OCI-LY7 (cell line): ENCODE measurements at regions not wholly inside any gene's neighbourhood (a gene's known extent, or its start where the extent isn't known, plus 50 kb on each side); places are given as distances from the start of the nearest gene placed in this dataset.

ENCODE experiments used
- CTCF ChIP-seq: fragments of 200-600 bp; sonication (generic); conservative IDR thresholded peaks from 2 replicates; pipeline ENCODE4 v1.5.1; 2014; ENCODE audit warnings: mild to moderate bottlenecking, antibody characterized with exemption, low read length, moderate library complexity, mixed read lengths
- EZH2phosphoT487 ChIP-seq: fragments of 200-600 bp; sonication (generic); IDR thresholded peaks from 2 replicates; pipeline ENCODE4 v1.6.1; 2018; ENCODE audit warnings: low read depth, borderline replicate concordance, mild to moderate bottlenecking, mixed run types, antibody characterized with exemption, low read length, moderate library complexity, mixed read lengths

GRCh38 chr16:22989598-22989997 lies 159.7 kb downstream of the USP31 start:
- TF ChIP-seq CTCF (no peak), EZH2phosphoT487 (no peak)
